HEK293 (cell line): ENCODE measurements at regions not wholly inside any gene's neighbourhood (a gene's known extent, or its start where the extent isn't known, plus 50 kb on each side); places are given as distances from the start of the nearest gene placed in this dataset.

Experiments
- ATF2 ChIP-seq: fragments of 450-650 bp; formaldehyde crosslinking; IDR thresholded peaks from 2 replicates; pipeline ENCODE4 v1.5.1; 2016; ENCODE audit warnings: missing biosample characterization, missing genetic modification characterization, low read depth
- CTCF ChIP-seq: fragments of 450-650 bp; formaldehyde crosslinking; IDR thresholded peaks from 2 replicates; pipeline ENCODE4 v1.5.1; 2016; ENCODE audit warnings: missing biosample characterization, missing genetic modification characterization
- PRDM10 ChIP-seq: fragments of 450-650 bp; formaldehyde crosslinking; IDR thresholded peaks from 2 replicates; pipeline ENCODE4 v1.5.1; 2016; ENCODE audit warnings: missing biosample characterization, missing genetic modification characterization
- PRDM6 ChIP-seq: fragments of 450-650 bp; formaldehyde crosslinking; IDR thresholded peaks from 2 replicates; pipeline ENCODE4 v1.5.1; 2017; ENCODE audit warnings: missing biosample characterization, missing genetic modification characterization
- REST ChIP-seq: fragments of 450-650 bp; formaldehyde crosslinking; IDR thresholded peaks from 2 replicates; pipeline ENCODE4 v1.5.1; 2016; ENCODE audit warnings: missing biosample characterization, missing genetic modification characterization
- SP2 ChIP-seq: fragments of 450-650 bp; formaldehyde crosslinking; IDR thresholded peaks from 2 replicates; pipeline ENCODE4 v1.5.1; 2016; ENCODE audit warnings: missing biosample characterization, missing genetic modification characterization
- ZFP41 ChIP-seq: fragments of 450-650 bp; formaldehyde crosslinking; IDR thresholded peaks from 2 replicates; pipeline ENCODE4 v1.5.1; 2016; ENCODE audit warnings: missing biosample characterization, missing genetic modification characterization, borderline replicate concordance
- ZNF146 ChIP-seq: fragments of 450-650 bp; formaldehyde crosslinking; IDR thresholded peaks from 2 replicates; pipeline ENCODE4 v1.5.1; 2016; ENCODE audit warnings: missing biosample characterization, missing genetic modification characterization
- ZNF148 ChIP-seq: fragments of 450-650 bp; formaldehyde crosslinking; IDR thresholded peaks from 2 replicates; pipeline ENCODE4 v1.5.0; 2017; ENCODE audit warnings: missing biosample characterization, missing genetic modification characterization, borderline replicate concordance
- ZNF274 ChIP-seq, 2 experiments: fragments of 200-500 bp in 1 of 2; fragments of 450-650 bp in 1 of 2; sonication (Bioruptor generic) in 1 of 2; formaldehyde crosslinking in 1 of 2; IDR thresholded peaks; 2 replicates each; pipeline versions ENCODE4 v1.5.1 to v1.6.1; 2014 to 2016; ENCODE audit warnings: borderline replicate concordance in 1 of 2, inconsistent platforms in 1 of 2, low read length in 1 of 2, missing biosample characterization in 1 of 2, missing genetic modification characterization in 1 of 2
- ZNF280C ChIP-seq: fragments of 450-650 bp; formaldehyde crosslinking; IDR thresholded peaks from 2 replicates; pipeline ENCODE4 v1.5.1; 2016; ENCODE audit warnings: missing biosample characterization, missing genetic modification characterization
- ZNF629 ChIP-seq: fragments of 450-650 bp; formaldehyde crosslinking; IDR thresholded peaks from 2 replicates; pipeline ENCODE4 v1.5.1; 2017; ENCODE audit warnings: missing biosample characterization, missing genetic modification characterization
- ZNF654 ChIP-seq: fragments of 450-650 bp; formaldehyde crosslinking; IDR thresholded peaks from 2 replicates; pipeline ENCODE4 v1.5.1; 2016; ENCODE audit warnings: low read depth, missing biosample characterization, missing genetic modification characterization

GRCh38 chr3:109882144-109882543 is 544.8 kb upstream of the DPPA4 start:
- no peak for TF ChIP-seq REST (tag by site-specific recombination)
- no peak for TF ChIP-seq ZNF274 (IDR thresholded peaks at IDR 0.05; ENCODE audit: low read length)
- TF ChIP-seq ZNF274 (tag by site-specific recombination; IDR thresholded peaks at IDR 0.05; ENCODE audit: borderline replicate concordance) = no peak
- no peak for TF ChIP-seq ZNF148
- no peak for TF ChIP-seq SP2 (tag by site-specific recombination)
- no peak for TF ChIP-seq PRDM6
- no peak for TF ChIP-seq CTCF (tag by site-specific recombination)
- no peak for TF ChIP-seq ZNF629
- no peak for TF ChIP-seq ZFP41
- TF ChIP-seq ZNF146 (tag by site-specific recombination) = no peak
- no peak for TF ChIP-seq ATF2 (tag by site-specific recombination)
- no peak for TF ChIP-seq ZNF654 (tag by site-specific recombination)
- TF ChIP-seq ZNF280C (tag by site-specific recombination) = no peak
- TF ChIP-seq PRDM10 (tag by site-specific recombination) = no peak
